HuH-7 (cell line): ENCODE measurements at regions not wholly inside any gene's neighbourhood (a gene's known extent, or its start where the extent isn't known, plus 50 kb on each side); places are given as distances from the start of the nearest gene placed in this dataset.
A peak's percentile ranks its signal among the peaks of the same experiment; 100 is the strongest.
"Not testable (repeated sequence)": the region's sequence is repeated elsewhere in the genome, so short reads cannot be mapped to it uniquely, and the experiment has no call there.

Experiments used
- DNase-seq: peaks from one replicate; pipeline ENCODE4 v3.0.0; 2011; ENCODE audit warnings: low spot score

GRCh38 chr6:137623293-137623692 lies 129.1 kb upstream of the OLIG3 start:
- no peak for DNase-seq

DNA sequence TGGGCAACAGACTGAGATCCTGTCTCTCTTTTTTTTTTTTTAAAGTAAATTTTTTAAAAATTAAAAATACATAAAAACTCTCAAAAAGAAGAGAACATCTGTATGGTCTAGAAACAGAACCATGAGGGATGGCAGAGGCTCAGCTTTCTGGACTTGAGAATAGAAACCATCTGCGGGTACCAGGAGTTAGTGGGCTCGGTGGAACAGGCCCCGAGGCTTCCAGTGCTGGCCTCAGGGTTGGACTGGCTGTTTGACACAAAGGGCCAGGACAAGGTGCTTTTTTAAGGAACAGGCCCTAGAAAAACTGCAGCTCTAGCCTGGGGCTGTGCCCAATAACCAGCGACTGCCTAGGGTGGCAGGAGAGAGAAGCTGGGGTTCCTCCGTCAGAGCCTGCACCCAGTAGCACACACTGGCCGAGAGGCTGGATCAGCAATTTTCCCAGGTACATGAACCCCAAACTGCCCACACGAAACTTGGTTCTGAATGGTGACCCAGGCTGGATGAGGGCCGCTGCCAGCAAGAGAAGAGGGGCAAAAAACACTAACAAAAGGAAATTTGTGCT lies 131.0 kb upstream of the OLIG3 start:
- DNase-seq = no peak

DNA sequence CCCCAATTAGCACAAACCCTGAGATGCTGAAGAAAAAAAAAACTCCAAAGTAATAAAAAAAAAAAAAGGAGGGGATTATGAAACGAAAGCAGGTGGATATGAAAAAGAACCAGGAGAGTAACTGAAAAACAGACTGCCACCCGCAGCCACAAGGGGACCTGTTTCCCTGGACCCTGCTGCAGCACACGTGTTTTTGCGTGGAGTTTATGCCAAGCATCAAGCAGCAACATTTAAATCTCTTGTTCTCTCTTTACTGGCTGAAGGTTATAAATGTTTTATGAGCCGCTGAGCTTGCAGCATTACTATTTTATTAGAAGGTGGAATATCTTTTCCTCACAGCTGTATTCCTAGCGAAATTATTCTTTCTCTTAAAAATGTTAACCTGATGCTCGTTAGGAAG lies 131.6 kb upstream of the OLIG3 start:
- DNase-seq = peak; percentile 17

- no peak for DNase-seq
Measured at GRCh38 chr6:137630666-137631065, 136.5 kb upstream of the OLIG3 start.

DNA sequence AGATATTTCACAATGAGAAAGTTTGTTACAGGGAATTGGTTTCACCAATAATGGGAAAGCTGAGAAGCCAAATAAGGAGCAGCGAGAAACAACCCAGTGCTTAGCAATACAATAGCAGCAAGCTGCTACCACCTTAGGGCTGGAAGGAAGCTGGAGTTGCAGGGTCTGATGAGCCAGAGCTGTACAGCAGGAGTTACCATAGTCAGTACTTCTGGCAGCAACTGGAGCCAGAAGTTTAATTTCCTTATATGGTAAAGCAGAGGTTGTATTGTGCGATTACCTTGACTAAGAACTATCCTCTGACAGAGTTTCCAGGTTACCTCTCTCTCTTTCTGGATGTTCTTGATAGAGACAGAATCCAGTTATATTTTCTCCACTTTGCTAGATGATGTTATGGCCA lies 137.1 kb upstream of the OLIG3 start:
- no peak for DNase-seq

GRCh38 chr6:137634177-137634576 lies 140.0 kb upstream of the OLIG3 start:
- not testable (repeated sequence) for DNase-seq

DNA sequence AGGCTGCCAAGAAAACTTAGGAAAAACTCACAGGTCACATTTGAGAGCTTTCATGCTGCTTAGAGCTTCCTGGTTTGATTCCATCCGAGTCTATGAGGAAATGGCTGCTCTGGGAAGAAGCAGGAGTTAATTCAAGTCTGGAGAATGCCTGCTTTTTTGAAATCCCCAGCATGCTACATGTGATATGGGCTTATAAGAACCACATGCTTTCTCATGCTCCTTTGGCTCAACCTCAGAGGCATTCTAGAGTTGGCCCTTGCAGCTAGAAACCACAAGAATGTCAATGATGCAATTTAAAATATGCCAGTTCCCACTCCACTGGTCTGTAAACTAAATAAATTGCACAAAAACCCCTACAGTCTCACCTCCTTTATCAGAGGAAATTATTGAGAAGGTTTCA lies 142.9 kb upstream of the OLIG3 start:
- DNase-seq = peak; percentile 14

DNA sequence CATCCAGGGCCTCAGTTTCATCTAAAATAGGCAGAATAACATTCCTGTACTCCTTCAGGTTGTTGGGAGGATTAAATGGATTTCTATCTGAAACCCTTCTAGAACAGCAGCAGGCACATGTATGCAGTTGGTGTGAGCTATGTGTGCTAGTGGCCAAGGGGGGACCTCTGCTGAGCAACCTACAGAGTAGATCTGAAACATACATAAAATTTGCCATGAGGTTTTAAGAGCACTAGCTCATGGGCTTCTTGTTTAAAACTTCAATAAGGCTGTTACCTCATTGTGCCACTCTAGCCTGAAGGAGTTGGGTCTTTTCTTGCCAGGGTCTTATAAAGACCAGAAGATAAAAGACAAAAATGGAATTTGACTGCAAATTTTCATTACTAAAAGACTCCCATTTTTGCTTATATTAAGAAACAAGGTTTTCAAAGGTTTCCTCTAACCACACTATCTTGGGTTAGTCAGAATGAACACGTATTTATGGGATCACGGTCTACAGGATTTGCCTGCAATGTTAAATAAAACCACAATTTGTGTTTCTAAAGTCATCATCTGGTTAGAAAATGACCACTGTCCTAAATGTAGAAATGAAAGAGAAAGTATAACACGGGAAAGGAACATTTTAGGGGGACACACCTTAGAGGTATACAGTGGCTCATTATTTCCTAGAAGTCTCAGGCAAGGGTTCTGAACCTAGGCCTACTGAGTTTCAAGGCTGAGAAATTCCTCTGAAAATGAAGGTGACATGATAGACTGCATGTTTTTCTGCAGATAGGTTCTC lies 144.9 kb upstream of the OLIG3 start:
- no peak for DNase-seq

DNA sequence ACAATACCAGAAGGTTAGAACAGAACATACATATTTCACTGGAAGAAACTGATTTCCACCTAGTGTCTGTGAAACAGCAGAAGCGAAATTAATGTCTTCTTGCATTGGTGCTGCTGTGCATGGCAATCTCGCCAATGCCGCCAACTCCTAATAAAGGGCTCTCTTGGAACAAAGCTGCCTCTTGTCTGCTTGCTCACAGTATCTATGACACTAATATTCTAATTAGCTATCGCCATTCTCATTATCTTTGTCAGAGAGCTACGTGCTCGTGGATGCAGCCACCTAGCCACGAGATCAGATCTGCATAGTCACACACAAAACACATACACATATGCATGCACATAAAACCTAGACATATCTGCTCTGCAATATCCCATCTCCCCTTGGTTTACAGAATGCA lies 145.9 kb upstream of the OLIG3 start:
- no peak for DNase-seq

DNA sequence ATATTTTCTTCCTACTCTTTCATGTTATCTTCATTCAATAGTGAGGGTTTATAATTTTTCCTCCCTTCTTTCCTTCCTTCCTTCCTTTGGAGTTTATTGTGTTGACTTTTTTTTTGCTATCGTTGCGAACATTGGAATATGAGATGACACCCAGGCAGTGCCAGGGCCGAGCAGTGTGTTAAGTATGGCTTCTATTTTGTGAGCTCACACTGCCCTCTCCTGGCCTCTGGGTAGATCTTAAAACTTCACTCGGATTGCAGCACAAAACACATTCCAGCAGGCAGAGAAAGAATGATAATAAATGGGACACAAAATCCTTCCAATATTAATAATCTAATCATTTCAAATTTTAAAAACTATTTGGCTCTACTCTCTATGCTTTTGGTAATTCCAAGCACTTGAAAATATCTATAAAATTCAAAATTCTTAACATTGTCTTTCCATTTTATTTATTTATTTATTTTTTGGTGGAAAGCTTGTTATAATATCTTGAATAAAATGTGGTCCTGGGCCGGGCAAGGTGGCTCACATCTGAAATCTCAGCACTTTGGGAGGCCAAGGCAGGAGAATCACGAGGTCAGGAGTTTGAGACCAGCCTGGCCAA lies 147.4 kb upstream of the OLIG3 start:
- peak; percentile 67 for DNase-seq

DNA sequence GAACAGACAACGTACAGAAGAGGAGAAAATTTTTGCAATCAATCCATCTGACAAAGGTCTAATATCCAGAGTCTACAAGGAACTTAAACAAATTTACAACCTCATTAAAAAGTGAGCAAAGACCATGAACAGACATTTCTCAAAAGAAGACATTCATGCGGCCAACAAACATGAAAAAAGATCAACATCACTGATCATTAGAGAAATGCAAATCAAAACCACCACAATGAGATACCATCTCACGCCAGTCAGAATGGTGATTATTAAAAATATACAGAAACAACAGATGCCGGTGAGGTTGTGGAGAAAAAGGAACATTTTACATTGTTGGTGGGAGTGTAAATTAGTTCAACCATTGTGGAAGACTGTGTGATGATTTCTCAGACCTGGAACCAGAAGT lies 149.0 kb upstream of the OLIG3 start:
- DNase-seq = not testable (repeated sequence)

- not testable (repeated sequence) for DNase-seq
Measured at GRCh38 chr6:137643644-137644043, 149.4 kb upstream of the OLIG3 start.

DNA sequence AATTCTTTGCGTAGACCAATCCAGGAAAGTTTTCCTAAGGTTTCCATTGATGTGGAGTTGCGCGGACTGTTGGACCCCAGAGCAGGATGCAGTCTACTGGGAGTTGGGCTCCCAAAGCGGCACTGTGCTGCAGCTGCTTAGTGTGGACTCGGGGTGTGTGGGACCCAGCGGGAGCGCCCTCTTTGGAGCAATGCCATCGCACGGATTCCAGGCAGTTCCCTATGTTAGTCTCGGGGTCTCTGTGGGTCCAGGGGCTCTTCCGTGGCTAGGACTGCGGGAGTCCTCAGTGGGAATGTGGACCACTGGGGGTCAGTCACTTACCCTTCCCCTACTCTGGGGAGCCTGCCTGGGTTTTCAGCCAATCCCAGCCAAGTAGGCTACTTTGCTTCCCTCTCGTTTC lies 151.7 kb upstream of the OLIG3 start:
- no peak for DNase-seq

DNA sequence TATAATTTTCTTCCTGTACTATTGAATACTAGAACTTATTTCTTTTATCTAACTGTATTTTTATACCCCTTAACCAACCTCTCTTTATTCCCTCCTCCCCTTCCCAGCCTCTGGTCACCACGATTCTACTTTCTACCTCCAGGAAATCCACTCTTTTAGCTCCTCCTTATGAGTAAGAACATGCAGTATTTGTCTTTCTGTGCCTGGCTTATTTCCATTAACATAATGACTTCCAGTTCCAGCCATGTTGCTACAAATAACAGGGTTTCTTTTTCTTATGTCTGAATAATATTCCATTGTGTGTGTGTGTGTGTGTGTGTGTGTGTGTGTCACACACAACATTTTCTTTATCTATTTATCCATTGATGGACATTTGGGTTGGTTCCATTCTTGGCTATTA lies 152.3 kb upstream of the OLIG3 start:
- no peak for DNase-seq

DNA sequence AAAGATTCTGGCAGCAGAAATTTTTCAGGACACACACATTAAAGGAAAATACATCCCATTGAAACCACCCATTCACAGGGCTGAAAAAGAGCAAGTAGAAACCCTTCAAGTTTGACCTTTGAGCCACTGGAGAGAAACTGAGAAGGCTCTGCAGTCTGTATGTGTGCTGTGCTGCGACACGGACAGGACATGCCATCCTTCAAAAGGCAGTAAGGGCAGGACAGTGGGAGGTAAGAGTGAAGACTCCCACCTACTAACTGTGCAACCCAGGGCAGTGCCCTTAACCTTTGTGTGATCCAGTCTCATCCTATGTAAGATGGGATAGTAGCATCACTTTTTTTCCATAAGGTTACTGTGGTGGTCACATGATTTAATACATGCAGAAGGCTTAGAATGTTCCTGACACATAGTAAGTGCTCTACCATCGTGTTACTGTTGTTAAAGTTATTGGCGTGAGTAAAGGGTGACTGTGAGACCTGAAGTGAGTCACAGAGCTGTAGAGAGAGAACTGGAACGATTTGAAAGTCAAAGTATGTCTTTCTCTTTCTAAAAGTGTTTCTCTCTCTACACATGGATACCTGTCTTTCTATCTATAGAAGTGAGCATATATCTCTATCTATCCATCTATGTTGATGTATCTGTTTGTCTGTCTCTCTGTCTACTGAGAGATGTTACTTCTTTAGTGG lies 153.7 kb upstream of the OLIG3 start:
- DNase-seq = no peak

DNA sequence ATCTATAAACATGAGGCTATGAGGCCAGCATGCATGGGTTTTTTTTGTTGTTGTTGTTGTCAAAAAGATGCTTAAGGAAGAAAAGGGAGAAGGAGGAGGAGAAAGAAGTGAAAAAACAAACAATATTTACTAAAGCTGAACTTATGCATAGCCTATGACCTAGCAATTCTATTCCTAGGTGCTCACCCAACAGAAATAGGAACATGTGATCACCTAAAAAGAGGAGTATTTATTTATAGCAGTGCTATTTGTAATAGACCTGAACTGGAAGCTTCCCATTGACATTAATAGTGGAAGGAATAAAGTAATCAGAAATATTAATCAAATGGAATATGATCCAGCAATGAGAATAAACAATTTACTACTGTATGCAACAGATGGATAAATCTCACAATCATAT lies 156.5 kb upstream of the OLIG3 start:
- no peak for DNase-seq

- no peak for DNase-seq
Measured at GRCh38 chr6:137651178-137651577, 157.0 kb upstream of the OLIG3 start.

GRCh38 chr6:137651591-137652335 lies 157.6 kb upstream of the OLIG3 start:
- no peak for DNase-seq

DNA sequence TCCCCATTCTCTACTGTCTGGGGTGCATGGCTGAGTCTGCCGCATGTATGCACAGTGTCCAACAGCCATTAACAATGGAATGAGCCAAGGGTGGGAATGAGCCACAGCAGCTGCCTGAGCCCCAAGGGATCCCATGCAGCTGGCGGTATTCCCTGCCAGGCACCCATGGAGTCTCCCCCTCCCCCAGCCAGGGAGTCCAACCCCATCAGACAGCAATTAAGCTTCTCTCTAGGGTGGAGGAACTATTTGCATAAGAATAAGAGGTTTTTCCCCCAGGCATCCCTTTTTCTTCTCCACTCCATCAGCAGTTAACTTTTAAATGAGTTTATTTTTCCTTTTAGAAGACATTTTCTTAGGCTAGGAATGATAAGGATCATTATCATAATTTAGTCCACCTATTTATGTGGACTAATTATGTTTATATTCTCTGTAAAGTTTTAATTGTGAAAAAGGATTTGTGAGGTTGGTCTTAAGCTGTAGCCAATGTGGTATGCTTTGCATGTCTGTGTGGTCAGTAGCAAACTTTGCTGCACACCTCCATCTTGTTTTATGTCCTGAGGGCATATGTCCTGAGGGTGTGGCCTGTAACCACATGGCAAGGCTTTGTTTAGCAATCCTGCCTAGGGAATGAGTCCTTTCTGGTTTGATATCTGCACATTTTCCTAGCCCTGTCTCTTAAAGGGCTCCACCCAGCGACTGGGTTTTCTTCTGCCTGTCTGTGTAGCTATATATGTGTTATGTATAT lies 158.9 kb upstream of the OLIG3 start:
- no peak for DNase-seq

- DNase-seq = no peak
Measured at GRCh38 chr6:137653706-137654059, 159.5 kb upstream of the OLIG3 start.

GRCh38 chr6:137654365-137654981 lies 160.3 kb upstream of the OLIG3 start:
- no peak for DNase-seq
